ENCODE measurements at regions not wholly inside any gene's neighbourhood (a gene's known extent, or its start where the extent isn't known, plus 50 kb on each side); places are given as distances from the start of the nearest gene placed in this dataset.

DNA sequence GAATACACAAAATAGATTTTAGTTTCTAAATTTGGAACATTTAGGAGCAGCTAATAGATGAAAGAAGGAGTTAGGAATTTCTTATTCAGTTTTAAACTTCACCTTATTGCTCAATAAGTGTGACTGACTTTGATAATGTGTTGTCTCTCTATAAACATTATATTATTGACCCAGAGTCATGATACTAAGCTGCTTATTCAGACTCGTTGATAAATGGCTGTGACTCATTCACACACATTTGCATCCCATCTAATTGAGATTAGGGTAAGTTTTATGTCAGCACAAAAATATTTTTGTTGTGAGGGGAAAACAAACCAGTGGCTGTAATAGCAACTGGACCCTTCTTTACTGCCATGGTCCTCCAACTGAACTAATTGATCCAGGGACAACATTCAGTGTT, 137.6 kb downstream of the GOLIM4 start:
- H3K9me3 ChIP-seq (ENCODE audit: control insufficient read depth in 5 of 5, low read length in 5 of 5) = no peaks in the 10 kb centered on the region

DNA sequence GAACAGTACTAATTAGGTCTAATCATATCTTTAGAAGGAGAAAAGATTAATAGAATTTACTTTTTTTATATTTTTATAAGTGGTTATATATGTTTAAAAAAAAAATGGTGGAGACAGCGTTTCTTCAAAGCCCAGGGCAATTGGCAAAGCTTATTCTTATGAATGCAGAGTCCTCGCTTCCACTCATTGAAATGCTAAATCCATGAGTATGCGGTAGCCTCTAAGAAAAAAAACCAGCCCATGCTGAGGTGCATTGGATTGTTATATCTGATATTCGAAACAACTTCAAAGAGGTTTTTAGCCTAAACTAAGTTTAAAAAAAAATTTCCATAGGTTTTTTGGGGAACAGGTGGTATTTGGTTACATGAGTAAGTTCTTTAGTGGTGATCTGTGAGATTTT, 142.8 kb downstream of the GOLIM4 start:
- Histone ChIP-seq H3K9ac (ENCODE audit: low read length in 5 of 5) (no peak overlapping the region), H3K27ac (ENCODE audit: low read depth, low read length) (no peak overlapping the region), H3K4me3 (ENCODE audit: low read depth in 1 of 5, low read length in 5 of 5) (no peak overlapping the region), H3K4me1 (ENCODE audit: control insufficient read depth in 5 of 5, insufficient read depth in 5 of 5, low read length in 5 of 5) (no peaks in the 10 kb centered on the region), H3K9me3 (ENCODE audit: control insufficient read depth in 5 of 5, low read length in 5 of 5) (peaks cover 0 to 10% (median 0%) of the 10 kb centered on the region in 5 donors), H3K36me3 (ENCODE audit: control insufficient read depth in 5 of 5, insufficient read depth in 5 of 5, low read length in 5 of 5) (no peaks in the 10 kb centered on the region), H3K27me3 (ENCODE audit: control insufficient read depth in 5 of 5, insufficient read depth in 4 of 5, low read length in 5 of 5) (no peaks in the 10 kb centered on the region)

More for the DNA sequence above, 137.6 kb downstream of the GOLIM4 start:
- H3K4me3 ChIP-seq (ENCODE audit: low read depth in 1 of 5, low read length in 5 of 5) = no peak overlapping the region
- no peak overlapping the region for H3K9ac ChIP-seq (ENCODE audit: low read length in 5 of 5)
- H3K27ac ChIP-seq (ENCODE audit: low read depth, low read length) = no peak overlapping the region
- no peaks in the 10 kb centered on the region for H3K36me3 ChIP-seq (ENCODE audit: control insufficient read depth in 5 of 5, insufficient read depth in 5 of 5, low read length in 5 of 5)
- no peaks in the 10 kb centered on the region for H3K4me1 ChIP-seq (ENCODE audit: control insufficient read depth in 5 of 5, insufficient read depth in 5 of 5, low read length in 5 of 5)
- H3K27me3 ChIP-seq (ENCODE audit: control insufficient read depth in 5 of 5, insufficient read depth in 4 of 5, low read length in 5 of 5) = no peaks in the 10 kb centered on the region

DNA sequence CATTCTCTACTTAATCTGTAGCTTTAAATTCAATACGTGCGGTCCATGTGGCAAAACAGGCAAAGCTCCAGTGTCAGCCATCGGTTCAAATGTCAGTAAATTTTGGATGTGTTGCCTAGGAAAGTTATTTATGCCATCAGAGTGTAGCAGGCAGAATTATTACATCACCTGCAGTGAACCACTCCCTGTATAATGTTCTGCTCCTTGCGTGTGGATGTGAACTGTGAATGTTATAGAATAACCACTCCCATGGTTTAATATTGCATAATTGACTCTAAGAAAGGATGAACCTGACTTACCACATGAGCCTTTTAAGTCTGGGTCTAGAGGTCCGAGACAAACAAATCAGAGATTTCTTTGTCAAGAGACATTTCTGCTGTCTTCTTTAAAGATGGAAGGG, 145.5 kb downstream of the GOLIM4 start:
- Histone ChIP-seq H3K36me3 (ENCODE audit: control insufficient read depth in 5 of 5, insufficient read depth in 5 of 5, low read length in 5 of 5) (no peaks in the 10 kb centered on the region), H3K4me1 (ENCODE audit: control insufficient read depth in 5 of 5, insufficient read depth in 5 of 5, low read length in 5 of 5) (no peaks in the 10 kb centered on the region), H3K27ac (ENCODE audit: low read depth, low read length) (no peak overlapping the region)

GRCh38 chr3:167941234-167941995, 154.3 kb downstream of the GOLIM4 start:
- H3K9ac ChIP-seq (ENCODE audit: low read length in 5 of 5) = no peak overlapping the region
- H3K9me3 ChIP-seq (ENCODE audit: control insufficient read depth in 5 of 5, low read length in 5 of 5) = peaks cover 0 to 2% (median 0%) of the 10 kb centered on the region in 5 donors
- peaks cover 0 to 12% (median 8%) of the 10 kb centered on the region in 5 donors for H3K4me1 ChIP-seq (ENCODE audit: control insufficient read depth in 5 of 5, insufficient read depth in 5 of 5, low read length in 5 of 5)
- no peaks in the 10 kb centered on the region for H3K27me3 ChIP-seq (ENCODE audit: control insufficient read depth in 5 of 5, insufficient read depth in 4 of 5, low read length in 5 of 5)
- H3K36me3 ChIP-seq (ENCODE audit: control insufficient read depth in 5 of 5, insufficient read depth in 5 of 5, low read length in 5 of 5) = no peaks in the 10 kb centered on the region
- no peak overlapping the region for H3K4me3 ChIP-seq (ENCODE audit: low read depth in 1 of 5, low read length in 5 of 5)
- H3K27ac ChIP-seq (ENCODE audit: low read depth, low read length) = no peak overlapping the region

More for the DNA sequence above, 145.5 kb downstream of the GOLIM4 start:
- Histone ChIP-seq H3K4me3 (ENCODE audit: low read depth in 1 of 5, low read length in 5 of 5) (no peak overlapping the region), H3K27me3 (ENCODE audit: control insufficient read depth in 5 of 5, insufficient read depth in 4 of 5, low read length in 5 of 5) (no peaks in the 10 kb centered on the region), H3K9me3 (ENCODE audit: control insufficient read depth in 5 of 5, low read length in 5 of 5) (peaks cover 0 to 10% (median 0%) of the 10 kb centered on the region in 5 donors), H3K9ac (ENCODE audit: low read length in 5 of 5) (no peak overlapping the region)

- Histone ChIP-seq H3K9ac (ENCODE audit: low read length in 5 of 5) (no peak overlapping the region), H3K27ac (ENCODE audit: low read depth, low read length) (no peak overlapping the region), H3K27me3 (ENCODE audit: control insufficient read depth in 5 of 5, insufficient read depth in 4 of 5, low read length in 5 of 5) (no peaks in the 10 kb centered on the region), H3K36me3 (ENCODE audit: control insufficient read depth in 5 of 5, insufficient read depth in 5 of 5, low read length in 5 of 5) (no peaks in the 10 kb centered on the region), H3K4me1 (ENCODE audit: control insufficient read depth in 5 of 5, insufficient read depth in 5 of 5, low read length in 5 of 5) (peaks cover 0 to 12% (median 8%) of the 10 kb centered on the region in 5 donors), H3K4me3 (ENCODE audit: low read depth in 1 of 5, low read length in 5 of 5) (no peak overlapping the region), H3K9me3 (ENCODE audit: control insufficient read depth in 5 of 5, low read length in 5 of 5) (peaks cover 0 to 2% (median 0%) of the 10 kb centered on the region in 5 donors)
Observed at GRCh38 chr3:167940241-167940640, 155.5 kb downstream of the GOLIM4 start.

- Histone ChIP-seq H3K4me3 (ENCODE audit: low read depth in 1 of 5, low read length in 5 of 5) (no peak overlapping the region), H3K9me3 (ENCODE audit: control insufficient read depth in 5 of 5, low read length in 5 of 5) (peaks cover 0 to 2% (median 0%) of the 10 kb centered on the region in 5 donors), H3K4me1 (ENCODE audit: control insufficient read depth in 5 of 5, insufficient read depth in 5 of 5, low read length in 5 of 5) (peaks cover 0 to 12% (median 8%) of the 10 kb centered on the region in 5 donors), H3K27ac (ENCODE audit: low read depth, low read length) (no peak overlapping the region), H3K27me3 (ENCODE audit: control insufficient read depth in 5 of 5, insufficient read depth in 4 of 5, low read length in 5 of 5) (no peaks in the 10 kb centered on the region), H3K9ac (ENCODE audit: low read length in 5 of 5) (no peak overlapping the region), H3K36me3 (ENCODE audit: control insufficient read depth in 5 of 5, insufficient read depth in 5 of 5, low read length in 5 of 5) (no peaks in the 10 kb centered on the region)
Observed at GRCh38 chr3:167938516-167938915, 157.2 kb downstream of the GOLIM4 start.

DNA sequence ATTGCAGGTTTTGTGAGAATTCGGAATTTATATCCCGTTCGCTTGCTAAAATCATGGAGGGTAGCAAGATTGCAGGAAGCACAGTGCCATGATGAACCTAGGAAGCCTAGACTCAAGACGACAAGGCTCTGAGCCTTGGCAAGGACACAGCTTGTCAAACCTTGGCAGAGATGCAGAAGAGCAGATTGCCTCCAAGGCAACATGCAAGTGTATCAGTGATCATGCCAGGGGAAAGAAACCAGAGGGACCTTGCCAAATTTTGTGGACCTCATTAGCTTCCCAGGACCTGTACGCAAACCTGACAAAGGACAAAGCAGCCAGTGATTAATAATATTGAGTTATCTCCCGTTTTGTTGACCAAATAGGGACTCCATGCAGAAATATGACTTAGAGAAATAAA, 159.7 kb downstream of the GOLIM4 start:
- H3K4me1 ChIP-seq (ENCODE audit: control insufficient read depth in 5 of 5, insufficient read depth in 5 of 5, low read length in 5 of 5) = no peaks in the 10 kb centered on the region
- H3K9me3 ChIP-seq (ENCODE audit: control insufficient read depth in 5 of 5, low read length in 5 of 5) = peaks cover 0 to 2% (median 0%) of the 10 kb centered on the region in 5 donors
- H3K36me3 ChIP-seq (ENCODE audit: control insufficient read depth in 5 of 5, insufficient read depth in 5 of 5, low read length in 5 of 5) = no peaks in the 10 kb centered on the region
- H3K27ac ChIP-seq (ENCODE audit: low read depth, low read length) = no peak overlapping the region
- no peak overlapping the region for H3K9ac ChIP-seq (ENCODE audit: low read length in 5 of 5)
- H3K4me3 ChIP-seq (ENCODE audit: low read depth in 1 of 5, low read length in 5 of 5) = no peak overlapping the region
- H3K27me3 ChIP-seq (ENCODE audit: control insufficient read depth in 5 of 5, insufficient read depth in 4 of 5, low read length in 5 of 5) = no peaks in the 10 kb centered on the region

- Histone ChIP-seq H3K9ac (ENCODE audit: low read length in 5 of 5) (no peak overlapping the region), H3K27ac (ENCODE audit: low read depth, low read length) (no peak overlapping the region), H3K4me1 (ENCODE audit: control insufficient read depth in 5 of 5, insufficient read depth in 5 of 5, low read length in 5 of 5) (peaks cover 0 to 14% (median 0%) of the 10 kb centered on the region in 5 donors), H3K9me3 (ENCODE audit: control insufficient read depth in 5 of 5, low read length in 5 of 5) (no peaks in the 10 kb centered on the region), H3K27me3 (ENCODE audit: control insufficient read depth in 5 of 5, insufficient read depth in 4 of 5, low read length in 5 of 5) (no peaks in the 10 kb centered on the region), H3K4me3 (ENCODE audit: low read depth in 1 of 5, low read length in 5 of 5) (no peak overlapping the region), H3K36me3 (ENCODE audit: control insufficient read depth in 5 of 5, insufficient read depth in 5 of 5, low read length in 5 of 5) (no peaks in the 10 kb centered on the region)
Observed at GRCh38 chr3:167930453-167930852, 165.3 kb downstream of the GOLIM4 start.

GRCh38 chr3:167929968-167930367, 165.8 kb downstream of the GOLIM4 start:
- H3K36me3 ChIP-seq (ENCODE audit: control insufficient read depth in 5 of 5, insufficient read depth in 5 of 5, low read length in 5 of 5) = no peaks in the 10 kb centered on the region
- H3K27ac ChIP-seq (ENCODE audit: low read depth, low read length) = no peak overlapping the region
- H3K9me3 ChIP-seq (ENCODE audit: control insufficient read depth in 5 of 5, low read length in 5 of 5) = no peaks in the 10 kb centered on the region
- H3K9ac ChIP-seq (ENCODE audit: low read length in 5 of 5) = no peak overlapping the region
- H3K4me3 ChIP-seq (ENCODE audit: low read depth in 1 of 5, low read length in 5 of 5) = no peak overlapping the region
- no peaks in the 10 kb centered on the region for H3K27me3 ChIP-seq (ENCODE audit: control insufficient read depth in 5 of 5, insufficient read depth in 4 of 5, low read length in 5 of 5)
- H3K4me1 ChIP-seq (ENCODE audit: control insufficient read depth in 5 of 5, insufficient read depth in 5 of 5, low read length in 5 of 5) = peaks cover 0 to 14% (median 0%) of the 10 kb centered on the region in 5 donors

DNA sequence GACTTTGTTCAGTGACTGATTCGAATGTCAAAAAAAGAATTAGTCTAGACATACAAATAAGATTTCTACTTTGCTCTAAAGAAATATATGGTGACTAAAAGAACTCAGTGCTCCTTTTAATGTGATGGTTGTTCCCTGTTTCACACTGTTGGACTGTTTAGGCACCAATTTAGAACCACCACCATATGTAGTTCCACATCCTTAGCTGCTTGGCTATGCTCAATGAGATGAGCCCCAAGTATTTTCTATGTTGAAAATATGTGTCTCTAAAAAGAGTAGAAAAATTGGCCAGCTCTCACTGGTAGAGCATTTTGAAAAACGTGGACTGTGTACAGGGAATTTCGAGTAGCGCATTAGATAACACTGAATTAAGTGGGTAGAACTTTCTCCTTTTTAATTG, 167.3 kb downstream of the GOLIM4 start:
- H3K27ac ChIP-seq (ENCODE audit: low read depth, low read length) = no peak overlapping the region
- H3K36me3 ChIP-seq (ENCODE audit: control insufficient read depth in 5 of 5, insufficient read depth in 5 of 5, low read length in 5 of 5) = no peaks in the 10 kb centered on the region

More for the DNA sequence above, 167.3 kb downstream of the GOLIM4 start:
- no peak overlapping the region for H3K9ac ChIP-seq (ENCODE audit: low read length in 5 of 5)
- no peaks in the 10 kb centered on the region for H3K9me3 ChIP-seq (ENCODE audit: control insufficient read depth in 5 of 5, low read length in 5 of 5)
- H3K27me3 ChIP-seq (ENCODE audit: control insufficient read depth in 5 of 5, insufficient read depth in 4 of 5, low read length in 5 of 5) = no peaks in the 10 kb centered on the region
- no peak overlapping the region for H3K4me3 ChIP-seq (ENCODE audit: low read depth in 1 of 5, low read length in 5 of 5)
- peaks cover 0 to 14% (median 0%) of the 10 kb centered on the region in 5 donors for H3K4me1 ChIP-seq (ENCODE audit: control insufficient read depth in 5 of 5, insufficient read depth in 5 of 5, low read length in 5 of 5)
